HepG2 (cell line): ENCODE measurements at regions not wholly inside any gene's neighbourhood (a gene's known extent, or its start where the extent isn't known, plus 50 kb on each side); places are given as distances from the start of the nearest gene placed in this dataset.

Experiments used
- ATAC-seq: fragments of 200-7000 bp; cut with Tn5 transposase; 3 replicates; pipeline ENCODE4 v1.9.1; 2020; ENCODE audit warnings: mild to moderate bottlenecking, moderate library complexity
- BruUV-seq: library from RNA; stranded (reverse); fragments of 400-500 nt; replicated peaks from 2 replicates; lab custom pipeline; 2021; lab: Mats Ljungman, UMichigan
- CTCF ChIA-PET: fragments of 300-600 bp; formaldehyde crosslinking; extraction: SDS; loops from one replicate; lab custom pipeline; 2021; ENCODE audit warnings: low total read pairs, inconsistent platforms, low intra/inter-chr PET ratio; lab: Yijun Ruan, JAX
- POLR2A ChIA-PET: fragments of 350-600 bp; sonication (Branson Sonifier 250); formaldehyde crosslinking; loops from one replicate; lab custom pipeline; 2020; ENCODE audit warnings: antibody characterized with exemption, inconsistent platforms; lab: Yijun Ruan, JAX
- DNase-seq: peaks from one replicate; pipeline ENCODE4 v3.0.0-alpha.2; 2015; ENCODE audit warnings: low spot score
- FAIRE-seq: peaks from 3 replicates; lab custom pipeline; 2011; peaks lifted over from hg19 to GRCh38; lab: Jason Lieb, UNC
- H2AFZ ChIP-seq: one replicate; pipeline ENCODE4 v1.6.1; 2011; ENCODE audit warnings: low read length, inconsistent platforms
- H3K27ac ChIP-seq: fragments of 300-600 bp; 3 replicates; pipeline ENCODE4 v1.8.0; 2011; ENCODE audit warnings: mixed run types, mild to moderate bottlenecking, mixed read lengths, low read length, inconsistent platforms; ENCODE audit not compliant: insufficient read depth; ENCODE audit errors: extremely low read length
- H3K27me3 ChIP-seq, 2 experiments: fragments of 200-600 bp in 1 of 2; 2 replicates in 1 of 2; 3 replicates in 1 of 2; pipeline versions ENCODE4 v1.6.0 to v1.8.0; 2011; ENCODE audit warnings: low read length in 2 of 2, mild to moderate bottlenecking in 2 of 2, moderate library complexity in 2 of 2, inconsistent platforms in 1 of 2; ENCODE audit not compliant: insufficient read depth in 2 of 2, control insufficient read depth in 1 of 2
- H3K36me3 ChIP-seq, 2 experiments: fragments of 200-600 bp in 1 of 2; replicated peaks in 1 of 2; 2 replicates in 1 of 2; 3 replicates in 1 of 2; pipeline versions ENCODE4 v1.5.1 to v1.8.0; 2011; ENCODE audit warnings: low read length in 2 of 2, inconsistent platforms in 1 of 2; ENCODE audit not compliant: insufficient read depth in 2 of 2, control insufficient read depth in 1 of 2
- H3K4me1 ChIP-seq: 2 replicates; pipeline ENCODE4 v1.5.1; 2012; ENCODE audit warnings: low read length, inconsistent platforms; ENCODE audit not compliant: insufficient read depth
- H3K4me2 ChIP-seq: 2 replicates; pipeline ENCODE4 v1.6.0; 2011; ENCODE audit warnings: low read depth, low read length, inconsistent platforms
- H3K4me3 ChIP-seq, 3 experiments: fragments of 200-600 bp in 1 of 3; sonication (generic), shearing (Covaris generic) in 1 of 3; replicated peaks in 1 of 3; 2 replicates each; pipeline ENCODE4 v1.5.1; 2011 to 2016; ENCODE audit warnings: low read length in 3 of 3, inconsistent platforms in 2 of 3, low read depth in 2 of 3, mild to moderate bottlenecking in 2 of 3, control low read depth in 1 of 3, mixed read lengths in 1 of 3; ENCODE audit not compliant: insufficient read depth in 1 of 3
- H3K79me2 ChIP-seq: one replicate; pipeline ENCODE4 v1.6.1; 2011; ENCODE audit warnings: low read length, inconsistent platforms; ENCODE audit not compliant: insufficient read depth
- H3K9ac ChIP-seq: 2 replicates; pipeline ENCODE4 v1.6.0; 2011; ENCODE audit warnings: mild to moderate bottlenecking, low read depth, low read length, inconsistent platforms; ENCODE audit not compliant: insufficient read depth
- H3K9me3 ChIP-seq: 2 replicates; pipeline ENCODE4 v1.5.1; 2012; ENCODE audit warnings: mild to moderate bottlenecking, low read length
- H4K20me1 ChIP-seq: 2 replicates; pipeline ENCODE4 v1.6.0; 2011; ENCODE audit warnings: inconsistent platforms, mild to moderate bottlenecking, low read length, moderate library complexity; ENCODE audit not compliant: insufficient read depth
- ELF1 ChIP-seq: sonication (generic); formaldehyde crosslinking; IDR thresholded peaks from 2 replicates; pipeline ENCODE4 v1.4.0; 2020; ENCODE audit warnings: missing genetic modification reagents
- SMARCC2 ChIP-seq: fragments of 450-650 bp; IDR thresholded peaks from 2 replicates; pipeline ENCODE4 v1.6.1; 2017; ENCODE audit warnings: antibody characterized with exemption, mild to moderate bottlenecking
- TBP ChIP-seq: sonication (generic); formaldehyde crosslinking; IDR thresholded peaks from 2 replicates; pipeline ENCODE4 v1.5.0; 2020; ENCODE audit warnings: missing genetic modification reagents
- THRA ChIP-seq: sonication (generic); formaldehyde crosslinking; IDR thresholded peaks from 2 replicates; pipeline ENCODE4 v1.4.0; 2020; ENCODE audit warnings: missing genetic modification reagents, borderline replicate concordance
- ZNF275 ChIP-seq: sonication (generic); formaldehyde crosslinking; IDR thresholded peaks from 2 replicates; pipeline ENCODE4 v1.8.0; 2022; ENCODE audit warnings: missing genetic modification reagents, mild to moderate bottlenecking, inconsistent platforms, borderline replicate concordance
- ZSCAN29 ChIP-seq: sonication (generic); formaldehyde crosslinking; conservative IDR thresholded peaks from 2 replicates; pipeline ENCODE4 v1.4.0; 2020; ENCODE audit warnings: mild to moderate bottlenecking, missing genetic modification reagents
- WGBS: methylation state at CpG from one replicate; pipeline ENCODE4 v1.1.6; 2017; ENCODE audit warnings: low lambda C conversion rate; 5-methylcytosine and 5-hydroxymethylcytosine counted together
- in situ Hi-C: cut with HindIII; loops from 2 replicates; pipeline ENCODE4 v1.10.0; 2017; ENCODE audit warnings: low pct_unique_long_range_greater_than_20kb; ENCODE audit not compliant: extremely low pct_ligation_motif_present
- intact Hi-C: fragments of 100-400 bp; cut with micrococcal nuclease; formaldehyde crosslinking; loops from one replicate; pipeline ENCODE4 v1.10.0; 2022; ENCODE audit not compliant: unreplicated experiment
- TF ChIP-seq, protein P1 (sequence below): sonication (generic); formaldehyde crosslinking; IDR thresholded peaks from 2 replicates; pipeline ENCODE4 v1.4.0; 2020; ENCODE audit warnings: missing genetic modification reagents

GRCh38 chr3:182129740-182130139 is 418.0 kb downstream of the SOX2 start:
- Histone ChIP-seq H3K27ac (no peak overlapping the region), H3K79me2 (no peaks in the 10 kb centered on the region), H3K27me3 (0 out of 5 replicates have a peak, but pooled peaks cover 0 to 2% of the 10 kb centered on the region in 2 experiments), H3K9ac (no peak overlapping the region), H3K36me3 (no peaks in the 10 kb centered on the region), H3K4me1 (no peaks in the 10 kb centered on the region), H3K4me3 (no peak overlapping the region), H4K20me1 (no peaks in the 10 kb centered on the region), H2AFZ (no peak overlapping the region), H3K9me3 (no peaks in the 10 kb centered on the region), H3K4me2 (no peak overlapping the region)
- TF ChIP-seq ELF1 (CRISPR knock-in tag) (no peak), ZNF275 (CRISPR knock-in tag) (no peak), SMARCC2 (no peak), TBP (CRISPR knock-in tag) (no peak), THRA (no peak), ZSCAN29 (no peak)
- TF ChIP-seq, protein P1, sequence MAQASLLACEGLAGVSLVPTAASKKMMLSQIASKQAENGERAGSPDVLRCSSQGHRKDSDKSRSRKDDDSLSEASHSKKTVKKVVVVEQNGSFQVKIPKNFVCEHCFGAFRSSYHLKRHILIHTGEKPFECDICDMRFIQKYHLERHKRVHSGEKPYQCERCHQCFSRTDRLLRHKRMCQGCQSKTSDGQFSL (CRISPR knock-in tag) = no peak
- DNase-seq (no peak), ATAC-seq (no peak), FAIRE-seq (no peak)
- POLR2A ChIA-PET = no interaction called here
- no TSS peak for BruUV-seq
- WGBS = 15% methylated on average over 9 of the region's 9 CpGs
- in situ Hi-C loops (no loop called here), intact Hi-C loops (no loop called here)
- CTCF ChIA-PET = no interaction called here
